Vagina (tissue), 2 donors: ENCODE measurements at regions not wholly inside any gene's neighbourhood (a gene's known extent, or its start where the extent isn't known, plus 50 kb on each side); places are given as distances from the start of the nearest gene placed in this dataset.

Experiments used
- DNase-seq, 2 donors: peaks; one replicate each; pipeline ENCODE4 v3.0.0-alpha.2; 2017; ENCODE audit errors: extremely low spot score in 2 of 2
- H3K27ac ChIP-seq: fragments of 200-600 bp; sonication (generic); one replicate; pipeline ENCODE4 v1.5.1; 2019
- H3K27me3 ChIP-seq: fragments of 200-600 bp; sonication (generic); one replicate; pipeline ENCODE4 v1.5.1; 2019
- H3K36me3 ChIP-seq, 2 donors: fragments of 200-600 bp; sonication (generic); one replicate each; pipeline ENCODE4 v1.5.1; 2017 to 2019
- H3K4me1 ChIP-seq: fragments of 200-600 bp; sonication (generic); one replicate; pipeline ENCODE4 v1.5.1; 2019
- H3K4me3 ChIP-seq, 2 donors: fragments of 200-600 bp; sonication (generic); 1 replicate in 1 of 2; 2 replicates in 1 of 2; pipeline ENCODE4 v1.5.1; 2016 to 2019
- H3K9me3 ChIP-seq: fragments of 200-600 bp; sonication (generic); one replicate; pipeline ENCODE4 v1.5.1; 2019
- POLR2A ChIP-seq, 2 donors: fragments of 450-650 bp; IDR thresholded peaks; one replicate each; pipeline ENCODE4 v1.6.1; 2017; ENCODE audit warnings: antibody characterized with exemption in 2 of 2, mild to moderate bottlenecking in 2 of 2, moderate library complexity in 2 of 2
- POLR2AphosphoS5 ChIP-seq, 2 donors: sonication (generic); formaldehyde crosslinking; IDR thresholded peaks; one replicate each; pipeline ENCODE4 v1.9.0; 2017; ENCODE audit warnings: antibody characterized with exemption in 2 of 2, mild to moderate bottlenecking in 2 of 2, low read depth in 1 of 2; ENCODE audit not compliant: insufficient read depth in 1 of 2
- intact Hi-C: fragments of 100-400 bp; cut with DNase I; formaldehyde crosslinking; loops from one replicate; pipeline ENCODE4 v1.15.1; 2023
- TF ChIP-seq, protein P1 (sequence below), 3 experiments: fragments of 450-650 bp in 2 of 3; fragments of 200-600 bp in 1 of 3; sonication (generic) in 1 of 3; IDR thresholded peaks; one replicate each; pipeline ENCODE4 v1.5.1; 2017 to 2019; ENCODE audit warnings: antibody characterized with exemption in 3 of 3, mild to moderate bottlenecking in 2 of 3, moderate library complexity in 2 of 3

DNA sequence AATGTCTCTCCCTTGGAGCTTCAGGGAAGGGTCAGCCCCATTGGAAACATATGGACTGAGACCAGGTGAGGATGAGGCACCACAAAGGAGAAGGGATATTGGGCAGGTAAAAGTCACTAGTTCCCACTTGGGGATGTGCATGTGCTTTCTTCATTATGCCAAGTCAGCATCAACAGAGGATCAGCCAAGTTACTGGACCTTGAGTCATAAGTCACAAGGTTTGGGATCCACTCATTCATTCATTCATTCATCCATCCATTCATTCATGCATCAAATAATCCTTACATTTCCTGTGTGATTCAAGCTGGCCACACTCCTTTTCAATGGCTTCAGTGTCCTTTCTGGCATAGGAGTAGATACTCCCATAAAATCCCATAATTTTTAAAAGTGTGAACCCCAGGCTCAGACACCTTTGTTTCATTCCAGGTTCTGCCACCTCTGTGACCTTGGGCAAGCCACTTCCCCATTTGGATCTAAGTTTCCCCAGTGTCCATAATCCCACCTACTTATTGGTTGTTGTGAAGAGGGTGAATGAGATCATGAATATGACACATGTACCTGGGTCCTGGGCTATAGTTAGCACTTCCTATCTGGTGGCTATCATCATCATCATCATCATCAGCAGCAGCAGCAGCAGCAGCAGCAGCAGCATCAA, 162.1 kb upstream of the LHX5 start:
- H3K9me3 ChIP-seq, result no peaks in the 10 kb centered on the region
- no peak overlapping the region for H3K4me3 ChIP-seq
- TF ChIP-seq POLR2AphosphoS5 (IDR thresholded peaks at IDR 0.05; ENCODE audit: insufficient read depth in 1 of 2, low read depth in 1 of 2), result no peak
- H3K27ac ChIP-seq, result no peak overlapping the region
- intact Hi-C loops, result no loop called here
- DNase-seq, result no peak
- H3K36me3 ChIP-seq, result no peaks in the 10 kb centered on the region
- H3K4me1 ChIP-seq, result peaks cover 5% of the 10 kb centered on the region
- no peaks in the 10 kb centered on the region for H3K27me3 ChIP-seq

GRCh38 chr12:113630625-113631024, 159.0 kb upstream of the LHX5 start:
- no peak for TF ChIP-seq POLR2AphosphoS5 (IDR thresholded peaks at IDR 0.05; ENCODE audit: insufficient read depth in 1 of 2, low read depth in 1 of 2)
- no peak for TF ChIP-seq POLR2A (IDR thresholded peaks at IDR 0.05)
- TF ChIP-seq, protein P1, sequence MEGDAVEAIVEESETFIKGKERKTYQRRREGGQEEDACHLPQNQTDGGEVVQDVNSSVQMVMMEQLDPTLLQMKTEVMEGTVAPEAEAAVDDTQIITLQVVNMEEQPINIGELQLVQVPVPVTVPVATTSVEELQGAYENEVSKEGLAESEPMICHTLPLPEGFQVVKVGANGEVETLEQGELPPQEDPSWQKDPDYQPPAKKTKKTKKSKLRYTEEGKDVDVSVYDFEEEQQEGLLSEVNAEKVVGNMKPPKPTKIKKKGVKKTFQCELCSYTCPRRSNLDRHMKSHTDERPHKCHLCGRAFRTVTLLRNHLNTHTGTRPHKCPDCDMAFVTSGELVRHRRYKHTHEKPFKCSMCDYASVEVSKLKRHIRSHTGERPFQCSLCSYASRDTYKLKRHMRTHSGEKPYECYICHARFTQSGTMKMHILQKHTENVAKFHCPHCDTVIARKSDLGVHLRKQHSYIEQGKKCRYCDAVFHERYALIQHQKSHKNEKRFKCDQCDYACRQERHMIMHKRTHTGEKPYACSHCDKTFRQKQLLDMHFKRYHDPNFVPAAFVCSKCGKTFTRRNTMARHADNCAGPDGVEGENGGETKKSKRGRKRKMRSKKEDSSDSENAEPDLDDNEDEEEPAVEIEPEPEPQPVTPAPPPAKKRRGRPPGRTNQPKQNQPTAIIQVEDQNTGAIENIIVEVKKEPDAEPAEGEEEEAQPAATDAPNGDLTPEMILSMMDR (IDR thresholded peaks at IDR 0.05), result no peak
- no peaks in the 10 kb centered on the region for H3K27me3 ChIP-seq
- H3K4me1 ChIP-seq, result no peaks in the 10 kb centered on the region
- no peaks in the 10 kb centered on the region for H3K36me3 ChIP-seq
- H3K27ac ChIP-seq, result no peak overlapping the region
- H3K4me3 ChIP-seq, result no peak overlapping the region
- DNase-seq, result no peak
- H3K9me3 ChIP-seq, result no peaks in the 10 kb centered on the region
- intact Hi-C loops, result no loop called here

DNA sequence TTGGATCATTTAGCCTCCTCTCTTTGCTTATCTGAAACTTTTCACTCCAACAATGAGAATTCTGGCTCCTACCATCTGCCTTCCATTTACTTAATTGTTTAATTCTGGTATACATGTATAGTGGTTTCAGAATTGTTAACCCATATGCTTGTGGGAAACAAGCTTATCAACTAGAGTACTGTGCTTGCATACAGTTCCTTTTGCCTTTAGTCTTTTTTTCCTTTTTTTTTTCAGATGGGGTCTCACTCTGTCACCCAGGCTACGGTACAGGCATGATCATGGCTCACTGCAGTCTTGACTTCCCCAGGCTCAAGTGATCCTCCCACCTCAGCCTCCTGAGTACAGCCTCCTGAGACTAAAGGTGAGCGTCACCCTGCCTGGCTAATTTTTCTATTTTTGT, 153.8 kb upstream of the LHX5 start:
- no peak for TF ChIP-seq POLR2AphosphoS5 (IDR thresholded peaks at IDR 0.05; ENCODE audit: insufficient read depth in 1 of 2, low read depth in 1 of 2)
- no peak for TF ChIP-seq POLR2A (IDR thresholded peaks at IDR 0.05)
- TF ChIP-seq, protein P1 (IDR thresholded peaks at IDR 0.05), result no peak
- H3K9me3 ChIP-seq, result no peaks in the 10 kb centered on the region
- no peak for DNase-seq
- no peaks in the 10 kb centered on the region for H3K4me1 ChIP-seq
- no peak overlapping the region for H3K4me3 ChIP-seq
- intact Hi-C loops, result no loop called here
- H3K27ac ChIP-seq, result no peak overlapping the region
- no peaks in the 10 kb centered on the region for H3K36me3 ChIP-seq
- no peaks in the 10 kb centered on the region for H3K27me3 ChIP-seq

- H3K4me1 ChIP-seq, result no peaks in the 10 kb centered on the region
- no peak for DNase-seq
- intact Hi-C loops, result no loop called here
- no peaks in the 10 kb centered on the region for H3K27me3 ChIP-seq
- no peak overlapping the region for H3K4me3 ChIP-seq
- TF ChIP-seq POLR2AphosphoS5 (IDR thresholded peaks at IDR 0.05; ENCODE audit: insufficient read depth in 1 of 2, low read depth in 1 of 2), result no peak
- TF ChIP-seq, protein P1 (IDR thresholded peaks at IDR 0.05), result no peak
- TF ChIP-seq POLR2A (IDR thresholded peaks at IDR 0.05), result no peak
- no peak overlapping the region for H3K27ac ChIP-seq
- no peaks in the 10 kb centered on the region for H3K36me3 ChIP-seq
- H3K9me3 ChIP-seq, result no peaks in the 10 kb centered on the region
Measured at GRCh38 chr12:113622410-113622809, 150.7 kb upstream of the LHX5 start.

GRCh38 chr12:113620437-113620976, 148.8 kb upstream of the LHX5 start:
- no peak overlapping the region for H3K27ac ChIP-seq
- DNase-seq, result no peak
- H3K36me3 ChIP-seq, result no peaks in the 10 kb centered on the region
- no peaks in the 10 kb centered on the region for H3K9me3 ChIP-seq
- no peaks in the 10 kb centered on the region for H3K27me3 ChIP-seq
- TF ChIP-seq, protein P1 (IDR thresholded peaks at IDR 0.05), result no peak
- TF ChIP-seq POLR2AphosphoS5 (IDR thresholded peaks at IDR 0.05; ENCODE audit: insufficient read depth in 1 of 2, low read depth in 1 of 2) (no peak), POLR2A (IDR thresholded peaks at IDR 0.05) (no peak)
- no peaks in the 10 kb centered on the region for H3K4me1 ChIP-seq
- intact Hi-C loops, result no loop called here
- no peak overlapping the region for H3K4me3 ChIP-seq
